Transverse colon (tissue), 4 donors: ENCODE measurements at regions not wholly inside any gene's neighbourhood (a gene's known extent, or its start where the extent isn't known, plus 50 kb on each side); places are given as distances from the start of the nearest gene placed in this dataset.

ENCODE experiments used
- DNase-seq: peaks from one replicate; pipeline ENCODE4 v3.0.0-alpha.2; 2019
- H3K27ac ChIP-seq, 4 donors: fragments of 200-600 bp; sonication (generic); 2 replicates each; pipeline ENCODE4 v1.5.1; 2016 to 2018; ENCODE audit warnings: inconsistent platforms in 4 of 4
- H3K27me3 ChIP-seq: fragments of 200-600 bp; sonication (generic); 2 replicates; pipeline ENCODE4 v1.5.1; 2017; ENCODE audit warnings: inconsistent platforms
- H3K36me3 ChIP-seq, 4 donors: fragments of 200-600 bp; sonication (generic); 2 replicates each; pipeline ENCODE4 v1.5.1; 2017 to 2019; ENCODE audit warnings: inconsistent platforms in 4 of 4
- H3K4me1 ChIP-seq, 4 donors: fragments of 200-600 bp; sonication (generic); 2 replicates each; pipeline ENCODE4 v1.5.1; 2017 to 2020; ENCODE audit warnings: inconsistent platforms in 4 of 4
- H3K4me3 ChIP-seq, 4 donors: fragments of 200-600 bp; sonication (generic); 1 replicate in 1 of 4; 2 replicates in 3 of 4; pipeline versions ENCODE4 v1.5.1 to v1.6.1; 2017 to 2019; ENCODE audit warnings: inconsistent platforms in 4 of 4
- H3K9me3 ChIP-seq, 2 donors: fragments of 200-600 bp; sonication (generic); 2 replicates each; pipeline ENCODE4 v1.5.1; 2017 to 2019; ENCODE audit warnings: inconsistent platforms in 2 of 2
- CTCF ChIP-seq, 5 experiments: fragments of 200-600 bp in 3 of 5; fragments of 450-650 bp in 2 of 5; sonication (generic) in 3 of 5; IDR thresholded peaks; 1 replicate in 2 of 5; 2 replicates in 3 of 5; pipeline ENCODE4 v1.5.1; 2016 to 2017; ENCODE audit warnings: antibody characterized with exemption in 5 of 5, inconsistent platforms in 3 of 5, mild to moderate bottlenecking in 2 of 5, moderate library complexity in 1 of 5
- EP300 ChIP-seq: sonication (generic); formaldehyde crosslinking; IDR thresholded peaks from one replicate; pipeline ENCODE4 v1.6.1; 2017; ENCODE audit warnings: antibody characterized with exemption, low read depth
- POLR2A ChIP-seq: fragments of 450-650 bp; IDR thresholded peaks from one replicate; pipeline ENCODE4 v1.6.1; 2016; ENCODE audit warnings: antibody characterized with exemption, mild to moderate bottlenecking, moderate library complexity
- POLR2AphosphoS5 ChIP-seq, 3 donors: sonication (generic); formaldehyde crosslinking; IDR thresholded peaks; one replicate each; pipeline ENCODE4 v1.6.1; 2016; ENCODE audit warnings: antibody characterized with exemption in 3 of 3
- WGBS, 2 donors: methylation state at CpG; one replicate each; pipeline ENCODE4 v1.1.5; 2018; ENCODE audit warnings: low coverage in 1 of 2; 5-methylcytosine and 5-hydroxymethylcytosine counted together
- in situ Hi-C, 4 donors: fragments of 200-750 bp; cut with MboI; loops; one replicate each; pipeline versions ENCODE4 v1.15.0 to v1.15.1; 2017; ENCODE audit warnings: low sequenced_read_pairs in 3 of 4, low pct_ligation_motif_present in 1 of 4, low pct_unique_long_range_greater_than_20kb in 1 of 4
- intact Hi-C: fragments of 100-400 bp; cut with DNase I; formaldehyde crosslinking; loops from one replicate; pipeline ENCODE4 v1.15.1; 2023; ENCODE audit warnings: low total_unique reads

GRCh38 chr5:102138243-102138653, 157.8 kb downstream of the SLCO4C1 start:
- no peaks in the 10 kb centered on the region for H3K4me1 ChIP-seq
- H3K36me3 ChIP-seq = no peaks in the 10 kb centered on the region
- intact Hi-C loops (no loop called here), in situ Hi-C loops (no loop called here)
- no peak for TF ChIP-seq CTCF (IDR thresholded peaks at IDR 0.05)
- TF ChIP-seq POLR2A = no peak
- TF ChIP-seq POLR2AphosphoS5 (IDR thresholded peaks at IDR 0.05) = no peak
- no peak for TF ChIP-seq EP300
- peak; percentile 10 for DNase-seq
- H3K9me3 ChIP-seq = no peaks in the 10 kb centered on the region
- 33 to 50% methylated on average over 3 to 4 of the region's 4 CpGs for whole genome bisulfite sequencing, 2 donors
- H3K27me3 ChIP-seq = no peaks in the 10 kb centered on the region
- H3K4me3 ChIP-seq = no peak overlapping the region
- H3K27ac ChIP-seq = no peak overlapping the region

- Histone ChIP-seq H3K4me3 (no peak overlapping the region), H3K36me3 (no peaks in the 10 kb centered on the region), H3K4me1 (no peaks in the 10 kb centered on the region), H3K27me3 (no peaks in the 10 kb centered on the region), H3K9me3 (no peaks in the 10 kb centered on the region), H3K27ac (no peak overlapping the region)
- DNase-seq = no peak
- TF ChIP-seq POLR2A = no peak
- TF ChIP-seq CTCF (IDR thresholded peaks at IDR 0.05) = no peak
- in situ Hi-C loops (no loop called here), intact Hi-C loops (no loop called here)
- 96 to 100% methylated on average over 3 of the region's 3 CpGs for WGBS, 2 donors
Measured at GRCh38 chr5:102130890-102131289, 165.2 kb downstream of the SLCO4C1 start.

GRCh38 chr5:102130386-102130785, 165.7 kb downstream of the SLCO4C1 start:
- Histone ChIP-seq H3K9me3 (no peaks in the 10 kb centered on the region), H3K36me3 (no peaks in the 10 kb centered on the region), H3K4me3 (no peak overlapping the region), H3K27ac (no peak overlapping the region), H3K27me3 (no peaks in the 10 kb centered on the region), H3K4me1 (no peaks in the 10 kb centered on the region)
- DNase-seq = no peak
- in situ Hi-C loops (no loop called here), intact Hi-C loops (no loop called here)
- WGBS, 2 donors = 77 to 83% methylated on average over 5 of the region's 5 CpGs
- no peak for TF ChIP-seq CTCF (IDR thresholded peaks at IDR 0.05)

- no peak overlapping the region for H3K4me3 ChIP-seq
- H3K4me1 ChIP-seq = no peaks in the 10 kb centered on the region
- in situ Hi-C loops = no loop called here
- DNase-seq = no peak
- no peaks in the 10 kb centered on the region for H3K36me3 ChIP-seq
- 54 to 67% methylated on average over 3 of the region's 3 CpGs for WGBS, 2 donors
- intact Hi-C loops = no loop called here
- no peak overlapping the region for H3K27ac ChIP-seq
- H3K27me3 ChIP-seq = no peaks in the 10 kb centered on the region
- no peaks in the 10 kb centered on the region for H3K9me3 ChIP-seq
- no peak for TF ChIP-seq EP300
- no peak for TF ChIP-seq POLR2AphosphoS5 (IDR thresholded peaks at IDR 0.05)
- no peak for TF ChIP-seq CTCF (IDR thresholded peaks at IDR 0.05)
- no peak for TF ChIP-seq POLR2A
Measured at GRCh38 chr5:102119252-102119651, 176.8 kb downstream of the SLCO4C1 start.
